HG03097 (cell line): ENCODE measurements at regions not wholly inside any gene's neighbourhood (a gene's known extent, or its start where the extent isn't known, plus 50 kb on each side); places are given as distances from the start of the nearest gene placed in this dataset.
"Not testable (repeated sequence)": the region's sequence is repeated elsewhere in the genome, so short reads cannot be mapped to it uniquely, and the experiment has no call there.

ENCODE experiments used
- ATAC-seq: cut with Tn5 transposase; IDR thresholded peaks from one replicate; pipeline ENCODE4 v1.9.1; 2021; ENCODE audit not compliant: unreplicated experiment, low FRiP score

GRCh38 chr15:20309966-20310365, 231.6 kb downstream of the GOLGA6L6 start:
- ATAC-seq = not testable (repeated sequence)

GRCh38 chr15:20309395-20309794, 232.2 kb downstream of the GOLGA6L6 start:
- ATAC-seq = not testable (repeated sequence)

GRCh38 chr15:20308027-20308690, 233.4 kb downstream of the GOLGA6L6 start:
- not testable (repeated sequence) for ATAC-seq

GRCh38 chr15:20307137-20307536, 234.5 kb downstream of the GOLGA6L6 start:
- not testable (repeated sequence) for ATAC-seq

GRCh38 chr15:20306497-20307106, 235.0 kb downstream of the GOLGA6L6 start:
- ATAC-seq = not testable (repeated sequence)

- ATAC-seq = not testable (repeated sequence)
Observed at GRCh38 chr15:20305912-20306311, 235.7 kb downstream of the GOLGA6L6 start.

- not testable (repeated sequence) for ATAC-seq
Observed at GRCh38 chr15:20305015-20305465, 236.6 kb downstream of the GOLGA6L6 start.

GRCh38 chr15:20304282-20305014, 237.2 kb downstream of the GOLGA6L6 start:
- ATAC-seq = not testable (repeated sequence)

GRCh38 chr15:20303248-20304171, 238.1 kb downstream of the GOLGA6L6 start:
- not testable (repeated sequence) for ATAC-seq

GRCh38 chr15:20302141-20303069, 239.2 kb downstream of the GOLGA6L6 start:
- not testable (repeated sequence) for ATAC-seq

- not testable (repeated sequence) for ATAC-seq
Observed at GRCh38 chr15:20301471-20302081, 240.0 kb downstream of the GOLGA6L6 start.

- ATAC-seq = not testable (repeated sequence)
Observed at GRCh38 chr15:20301041-20301390, 240.6 kb downstream of the GOLGA6L6 start.

- ATAC-seq = not testable (repeated sequence)
Observed at GRCh38 chr15:20300351-20301040, 241.1 kb downstream of the GOLGA6L6 start.

GRCh38 chr15:20297603-20298123, 243.9 kb downstream of the GOLGA6L6 start:
- ATAC-seq = not testable (repeated sequence)

- ATAC-seq = not testable (repeated sequence)
Observed at GRCh38 chr15:20296261-20296660, 245.3 kb downstream of the GOLGA6L6 start.

GRCh38 chr15:20295238-20295811, 246.3 kb downstream of the GOLGA6L6 start:
- no peak for ATAC-seq

- no peak for ATAC-seq
Observed at GRCh38 chr15:20294651-20295237, 246.9 kb downstream of the GOLGA6L6 start.
